ENCODE measurements at regions not wholly inside any gene's neighbourhood (a gene's known extent, or its start where the extent isn't known, plus 50 kb on each side); places are given as distances from the start of the nearest gene placed in this dataset.

DNA sequence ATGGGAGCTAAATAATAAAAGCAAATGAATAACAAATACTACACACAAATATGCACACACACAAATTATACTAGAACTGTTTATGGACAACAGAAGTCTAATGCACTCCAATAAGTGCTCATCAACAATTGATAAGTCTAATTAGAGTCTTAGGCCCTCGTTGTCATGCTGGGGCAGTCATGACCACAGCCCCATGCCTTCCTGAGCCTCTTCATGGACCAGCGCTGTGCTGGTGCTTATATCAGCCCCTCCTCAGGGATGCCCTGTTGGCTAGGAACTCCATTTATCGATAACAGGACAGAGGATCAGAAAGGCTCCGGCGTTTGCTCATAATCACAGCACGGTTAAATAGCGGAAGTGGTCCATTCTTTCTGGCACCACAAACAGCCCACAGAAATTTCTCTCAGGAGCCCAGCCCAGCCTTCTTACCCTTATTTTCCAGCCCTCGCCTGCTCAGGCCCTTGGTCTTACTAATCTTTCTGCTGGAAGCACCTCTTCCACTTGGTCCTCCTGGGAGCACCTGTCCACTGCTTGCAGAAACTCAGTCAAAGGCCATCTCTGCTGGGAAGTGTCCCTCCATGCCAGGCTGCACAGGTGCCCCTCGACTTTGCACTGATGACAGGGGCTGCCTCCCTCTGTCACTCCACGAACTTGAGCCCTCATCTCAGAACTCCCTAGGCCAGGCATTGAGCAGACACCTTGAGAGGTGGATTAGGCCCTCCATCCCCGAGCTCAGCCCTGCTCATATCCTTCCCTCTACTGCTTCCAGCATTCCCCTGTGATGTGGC is 500.2 kb upstream of the HS6ST1 start (continued):
- TF ChIP-seq ZNF134 (CRISPR knock-in tag; conservative IDR thresholded peaks at IDR 0.05) (no peak), SRSF9 (IDR thresholded peaks at IDR 0.05; ENCODE audit: borderline replicate concordance, low read depth, low read length) (no peak)

DNA sequence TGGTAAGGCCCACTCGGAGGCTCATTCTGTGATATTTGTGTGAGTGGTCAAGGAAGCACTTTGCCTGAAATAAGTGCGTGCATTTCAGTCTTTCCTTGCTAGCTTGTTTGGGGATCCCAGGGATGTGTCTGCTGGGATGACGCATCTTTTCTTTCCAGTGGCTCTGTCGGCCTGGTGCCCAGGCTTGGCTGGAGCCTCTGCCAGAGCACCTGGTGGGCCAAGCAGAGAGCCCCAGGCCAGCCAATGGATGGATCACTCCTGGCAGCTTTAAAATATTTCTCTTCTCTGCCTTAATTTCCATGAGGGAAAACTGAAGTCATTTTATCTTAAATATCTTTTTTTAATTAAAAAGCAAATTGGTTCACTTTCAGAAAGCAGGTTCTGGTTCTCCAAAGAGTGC is 501.8 kb upstream of the HS6ST1 start:
- POLR2A ChIA-PET = interaction anchor here (0.6 kb wide), 1 partner anchor 12 kb away, joined by 3 read pairs; no protein-coding TSS in a partner anchor

More for the DNA sequence above, 501.8 kb upstream of the HS6ST1 start:
- Histone ChIP-seq H3K36me3 (ENCODE audit: control insufficient read depth, insufficient read depth, low read length) (no peaks in the 10 kb centered on the region), H2AFZ (ENCODE audit: low read depth, low read length) (no peak overlapping the region), H3K27me3 (ENCODE audit: control insufficient read depth in 2 of 2, insufficient read depth in 2 of 2, low read length in 2 of 2) (peaks cover 0 to 3% of the 10 kb centered on the region in 2 experiments; a peak in 2 of 5 replicates), H3K79me2 (ENCODE audit: control insufficient read depth, insufficient read depth, low read length) (no peaks in the 10 kb centered on the region), H3K4me2 (ENCODE audit: insufficient read depth, low read length) (no peak overlapping the region), H3K4me1 (replicated peaks in 1 of 2; ENCODE audit: control insufficient read depth in 2 of 2, insufficient read depth in 2 of 2, low read length in 2 of 2) (no peaks in the 10 kb centered on the region), H3K9me1 (ENCODE audit: control insufficient read depth, insufficient read depth, low read length) (no peaks in the 10 kb centered on the region), H3K9me3 (replicated peaks; ENCODE audit: control insufficient read depth, insufficient read depth, low read depth, low read length) (no peaks in the 10 kb centered on the region), H3K9ac (ENCODE audit: insufficient read depth in 1 of 2, low read depth in 2 of 2, low read length in 2 of 2) (no peak overlapping the region), H3K4me3 (no peak overlapping the region), H4K20me1 (replicated peaks; ENCODE audit: control insufficient read depth, insufficient read depth, low read length) (no peaks in the 10 kb centered on the region), H3K27ac (ENCODE audit: extremely low read depth, low read depth, low read length) (no peak overlapping the region)
- ATAC-seq (no peak), FAIRE-seq (no peak), DNase-seq (ENCODE audit: extremely low read depth in 1 of 4, low spot score in 3 of 4) (no peak)
- CTCF ChIA-PET (ENCODE audit: low intra/inter-chr PET ratio) = no interaction called here
- no TSS peak for BruUV-seq (replicated peaks)
- in situ Hi-C loops (cut with MboI) = no loop called here
- TF ChIP-seq, protein P1, sequence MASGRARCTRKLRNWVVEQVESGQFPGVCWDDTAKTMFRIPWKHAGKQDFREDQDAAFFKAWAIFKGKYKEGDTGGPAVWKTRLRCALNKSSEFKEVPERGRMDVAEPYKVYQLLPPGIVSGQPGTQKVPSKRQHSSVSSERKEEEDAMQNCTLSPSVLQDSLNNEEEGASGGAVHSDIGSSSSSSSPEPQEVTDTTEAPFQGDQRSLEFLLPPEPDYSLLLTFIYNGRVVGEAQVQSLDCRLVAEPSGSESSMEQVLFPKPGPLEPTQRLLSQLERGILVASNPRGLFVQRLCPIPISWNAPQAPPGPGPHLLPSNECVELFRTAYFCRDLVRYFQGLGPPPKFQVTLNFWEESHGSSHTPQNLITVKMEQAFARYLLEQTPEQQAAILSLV (tag; IDR thresholded peaks at IDR 0.05) = no peak
- TF ChIP-seq THRAP3 (IDR thresholded peaks at IDR 0.05; ENCODE audit: borderline replicate concordance) = no peak
- no peak for TF ChIP-seq SRSF3 (IDR thresholded peaks at IDR 0.05; ENCODE audit: insufficient read depth, low read length)
- intact Hi-C loops (cut with micrococcal nuclease) = no loop called here
- 2% methylated on average over 4 of the region's 4 CpGs for WGBS (ENCODE audit: insufficient coverage, low coverage, missing lambda C conversion rate)
